Nucleus accumbens (tissue), 56 donors: ENCODE measurements at regions not wholly inside any gene's neighbourhood (a gene's known extent, or its start where the extent isn't known, plus 50 kb on each side); places are given as distances from the start of the nearest gene placed in this dataset.
"Not testable (repeated sequence)": the region's sequence is repeated elsewhere in the genome, so short reads cannot be mapped to it uniquely, and the experiment has no call there.

Experiments used
- DNase-seq, 56 donors: peaks; one replicate each; lab custom pipeline; 2025; lab: John Stamatoyannopoulos, UW

DNA sequence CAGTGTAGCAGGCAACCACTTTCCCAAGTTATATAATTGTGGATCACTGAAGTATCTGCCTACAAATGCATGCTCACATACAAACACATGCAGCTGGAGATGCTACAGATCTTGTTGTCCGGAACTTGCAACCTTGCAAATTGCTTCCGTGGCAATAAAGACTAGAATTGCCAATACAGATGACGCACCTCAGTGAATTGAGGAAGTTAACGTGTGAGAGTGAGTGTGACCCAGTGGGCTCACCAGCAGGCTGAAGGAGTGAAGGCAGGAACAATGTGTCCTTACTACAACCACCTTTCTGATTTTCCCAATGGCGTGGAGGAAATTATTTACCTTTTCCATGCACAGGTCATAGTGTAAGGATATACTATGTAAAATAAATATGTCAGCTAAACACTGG is 89.4 kb upstream of the GRIP1 start:
- no peak for DNase-seq

DNA sequence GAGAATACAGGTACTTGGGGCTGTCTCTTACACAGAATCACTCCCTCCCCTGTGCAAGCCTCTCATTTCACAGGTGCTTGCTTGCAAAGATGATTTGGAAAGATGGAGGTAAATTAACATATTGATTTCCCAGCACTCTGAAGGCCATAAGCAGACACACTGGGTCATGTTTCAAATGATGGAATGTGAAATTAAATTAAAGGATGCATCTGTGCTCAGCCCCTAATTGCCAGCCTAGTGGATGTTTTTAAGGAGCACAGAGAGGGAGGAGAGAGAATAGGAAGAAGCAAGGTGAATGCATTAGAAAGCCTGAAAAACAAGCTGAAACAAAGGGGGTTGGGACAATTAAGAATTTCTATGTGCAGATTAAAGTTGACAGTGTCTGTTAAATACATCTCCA is 96.1 kb upstream of the GRIP1 start:
- DNase-seq = no peak

DNA sequence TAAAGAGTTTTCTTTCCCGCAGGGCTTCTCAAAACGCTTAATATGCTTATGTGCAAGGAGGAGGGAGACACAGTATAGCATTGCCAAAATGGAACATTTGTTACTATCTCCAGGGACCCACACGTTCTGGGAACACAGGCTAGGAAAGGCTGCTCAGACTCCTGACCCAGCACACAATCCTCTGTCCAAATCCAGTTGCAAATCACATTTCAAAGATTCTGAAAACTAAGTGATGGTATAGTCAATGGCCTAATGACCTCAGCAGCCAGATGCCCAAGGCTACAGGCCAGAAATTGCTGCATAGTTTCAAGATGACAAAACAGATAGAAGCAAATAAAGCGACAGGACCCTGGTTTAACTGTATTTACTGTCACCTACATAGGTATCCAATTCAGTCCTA is 97.0 kb upstream of the GRIP1 start:
- DNase-seq = no peak

DNA sequence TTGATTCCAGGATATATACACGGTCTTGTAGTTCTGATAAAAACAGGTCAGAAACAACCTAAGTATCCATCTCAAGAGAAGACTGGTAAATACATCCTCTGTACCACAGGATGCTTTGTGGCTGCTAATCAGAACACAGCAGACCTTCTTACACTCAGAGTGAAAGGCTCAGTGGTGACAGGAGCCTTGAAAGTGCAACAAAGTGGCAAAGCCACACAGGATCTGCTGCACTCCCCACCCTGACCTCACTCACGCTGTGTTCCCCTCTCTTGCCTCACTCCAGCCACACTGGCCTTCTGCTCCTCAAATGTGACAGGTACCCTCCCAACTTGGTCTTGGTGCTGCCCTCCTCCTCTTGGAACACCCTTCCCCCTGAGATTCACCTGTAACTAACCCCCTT is 98.1 kb upstream of the GRIP1 start:
- DNase-seq = no peak

DNA sequence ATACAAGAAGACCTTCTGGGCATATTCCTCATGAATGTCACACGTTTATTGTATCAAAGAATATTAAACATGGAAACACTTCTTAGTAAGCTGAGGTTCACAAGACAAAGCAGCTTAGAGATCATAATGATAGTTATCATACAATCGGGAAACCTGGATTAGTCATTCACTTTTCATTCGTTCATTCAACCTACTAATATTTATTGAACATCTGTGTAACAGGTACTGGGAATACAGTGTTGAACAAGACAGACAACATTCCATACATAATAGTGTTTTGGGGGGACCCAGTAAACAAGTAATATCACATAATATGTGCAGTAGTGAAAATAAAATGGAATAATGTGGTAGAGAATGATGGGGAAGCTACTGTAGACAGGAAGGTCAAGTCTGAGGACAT is 100.6 kb upstream of the GRIP1 start:
- DNase-seq = no peak

DNA sequence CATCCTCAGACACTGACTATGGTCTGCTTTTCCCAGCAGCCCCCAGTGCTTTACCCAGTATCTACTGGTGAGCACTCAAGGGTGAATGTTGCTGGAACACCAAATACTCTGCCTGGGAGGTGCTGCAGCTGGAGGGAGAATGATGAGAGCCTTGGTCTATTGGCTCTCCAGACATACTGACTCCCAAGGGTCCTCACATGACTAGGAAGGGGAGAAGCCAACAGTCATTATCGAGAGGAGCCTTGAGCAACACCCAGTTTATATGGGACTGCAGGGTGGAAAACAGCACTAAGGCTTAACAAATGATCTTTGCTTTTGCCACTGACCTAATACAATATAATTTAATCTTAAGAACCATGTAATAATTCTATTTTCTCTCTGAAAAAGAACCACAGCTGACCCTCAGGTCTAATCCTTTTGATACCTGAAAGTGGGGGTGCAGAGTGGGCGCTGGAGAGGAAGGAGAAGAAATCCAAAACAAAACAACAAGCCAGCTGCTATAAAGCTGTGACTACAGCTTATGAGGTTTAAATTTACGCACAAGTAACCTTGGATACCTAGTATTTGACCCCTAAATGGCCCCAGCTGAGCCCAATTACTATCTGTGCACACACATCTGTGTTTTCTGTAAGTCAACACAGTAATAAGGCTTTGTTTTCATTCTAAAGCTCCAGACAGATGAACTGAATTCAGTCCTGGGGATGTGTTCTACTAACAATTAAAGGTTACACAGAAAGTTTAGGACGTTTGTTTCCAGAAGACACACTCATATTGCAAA is 107.8 kb upstream of the GRIP1 start:
- DNase-seq = no peak

DNA sequence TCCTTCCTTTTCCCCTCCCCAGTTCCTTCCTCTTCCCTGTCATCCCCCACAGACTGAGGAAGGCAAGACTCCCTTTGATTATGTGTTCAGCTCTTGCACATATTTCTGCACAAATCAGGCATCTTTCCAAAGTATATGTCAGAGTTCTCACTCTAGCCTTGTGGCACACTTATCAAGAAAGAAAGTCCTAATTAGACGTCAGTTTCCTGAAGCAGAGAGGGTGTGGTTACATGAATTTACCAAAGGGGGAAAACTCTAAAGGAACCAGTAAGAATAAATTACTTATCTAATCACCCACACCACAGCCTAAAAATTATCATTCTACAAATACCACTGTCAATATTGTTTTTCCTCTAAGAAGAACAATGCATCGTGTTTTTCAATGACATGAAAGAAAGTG is 120.7 kb upstream of the GRIP1 start:
- no peak for DNase-seq

DNA sequence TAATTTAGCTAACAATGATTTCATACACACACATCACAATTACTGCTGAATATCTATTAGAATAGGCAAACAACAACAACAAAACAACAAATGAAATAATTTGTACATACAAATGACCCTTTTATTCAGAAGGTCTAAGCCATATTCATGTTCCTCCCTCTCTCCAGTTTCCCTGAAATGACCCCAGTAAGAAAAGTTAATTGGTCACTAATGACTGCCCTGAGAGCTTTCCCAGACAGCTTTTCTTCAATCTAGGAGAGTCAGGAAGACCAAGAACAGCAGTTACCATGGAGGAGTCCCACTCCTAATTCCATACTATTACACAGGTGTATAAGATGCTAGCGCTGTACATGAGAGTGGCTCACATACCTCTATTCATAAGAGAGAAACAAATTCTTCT is 121.2 kb upstream of the GRIP1 start:
- no peak for DNase-seq

DNA sequence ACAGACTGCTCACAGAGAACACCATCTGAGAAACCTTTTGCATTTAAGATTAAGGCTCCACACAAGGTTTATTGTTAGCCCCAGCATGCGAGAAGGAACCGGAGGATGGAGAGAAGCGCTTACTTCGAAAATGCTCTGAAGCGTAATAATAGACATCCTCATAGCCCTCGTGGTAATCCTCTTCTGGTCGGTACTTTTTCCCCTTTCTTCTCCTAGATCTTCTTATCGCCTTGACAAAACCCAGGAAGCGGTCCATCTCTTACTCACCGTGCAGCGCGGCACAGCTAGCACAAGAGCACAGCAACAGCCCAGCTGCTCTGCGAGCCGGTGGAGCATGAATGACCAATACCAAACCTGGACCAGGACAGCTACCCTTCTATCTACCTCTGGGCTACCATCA is 125.1 kb upstream of the GRIP1 start:
- DNase-seq = peak in 3 of 56 donors; percentile 0 to 4 (median 1)

DNA sequence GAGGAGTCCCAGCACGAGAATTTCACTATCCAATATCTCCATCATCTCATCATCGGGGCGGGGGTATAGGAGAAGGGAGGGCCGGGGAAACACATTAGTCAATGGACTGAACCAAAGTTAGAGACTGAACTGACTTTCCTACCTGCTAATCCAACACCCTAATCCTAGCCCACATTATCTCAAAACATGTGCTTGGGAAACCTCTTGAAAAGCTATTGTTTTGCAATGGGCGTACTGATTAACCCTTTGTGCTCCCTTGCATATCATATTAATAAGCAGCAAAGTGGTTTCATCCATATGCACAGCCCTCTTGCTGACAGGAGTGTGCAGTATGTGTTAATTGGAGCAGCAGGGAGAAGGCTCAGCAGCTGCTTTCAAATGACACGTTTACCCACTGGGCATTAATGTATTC is 125.7 kb upstream of the GRIP1 start:
- no peak for DNase-seq

DNA sequence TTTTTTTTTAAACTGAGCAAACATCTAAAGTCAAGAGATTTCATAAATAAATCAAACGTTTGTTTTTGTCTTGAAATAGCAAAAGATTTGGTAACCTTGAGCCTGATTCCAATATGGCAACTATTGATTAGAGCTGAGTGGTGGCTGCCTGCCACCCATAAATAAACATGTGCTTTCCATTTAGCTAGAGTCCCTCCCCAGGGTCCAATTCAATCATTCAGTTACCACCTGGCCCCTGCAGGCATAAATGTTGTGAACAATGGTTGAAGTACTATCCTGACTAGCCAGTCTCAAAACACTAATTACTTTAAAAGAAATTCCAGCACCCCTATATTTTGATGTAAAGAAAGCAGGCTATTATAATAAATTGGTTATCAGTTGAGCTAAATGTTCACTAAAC is 129.7 kb upstream of the GRIP1 start:
- no peak for DNase-seq

DNA sequence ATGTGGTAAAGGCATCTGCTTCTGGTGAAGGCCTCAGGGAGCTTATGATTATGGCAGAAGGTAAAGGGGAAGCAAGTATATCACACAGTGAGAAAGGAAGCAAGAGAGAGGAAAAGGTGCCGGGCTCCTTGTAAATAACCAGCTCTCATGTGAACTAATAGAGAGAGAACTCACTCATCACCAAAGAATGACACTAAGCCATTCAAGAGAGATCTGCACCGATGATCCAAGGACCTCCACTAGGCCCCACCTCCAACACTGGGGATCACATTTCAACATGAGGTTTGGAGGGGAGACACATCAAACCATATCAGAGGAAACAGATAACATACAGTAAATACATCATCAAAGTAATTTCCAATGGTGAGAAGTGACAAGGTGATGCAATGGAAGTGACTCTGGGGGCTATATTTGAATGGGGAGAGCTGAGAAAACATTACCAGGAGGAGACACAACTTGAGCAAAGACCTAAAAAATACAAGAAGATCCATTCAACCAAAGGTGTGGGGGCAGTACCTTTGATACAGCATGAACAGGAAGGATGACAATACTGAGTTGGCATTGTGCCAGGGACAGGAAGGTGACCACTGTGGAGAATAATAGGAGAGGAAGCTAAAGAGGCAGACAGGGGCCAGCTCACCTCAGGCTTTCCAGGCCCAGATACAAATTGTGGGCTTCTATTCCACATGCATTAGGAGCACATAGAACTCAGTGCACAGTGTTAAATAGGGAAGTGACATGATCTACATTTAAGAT is 134.4 kb upstream of the GRIP1 start:
- DNase-seq = no peak

DNA sequence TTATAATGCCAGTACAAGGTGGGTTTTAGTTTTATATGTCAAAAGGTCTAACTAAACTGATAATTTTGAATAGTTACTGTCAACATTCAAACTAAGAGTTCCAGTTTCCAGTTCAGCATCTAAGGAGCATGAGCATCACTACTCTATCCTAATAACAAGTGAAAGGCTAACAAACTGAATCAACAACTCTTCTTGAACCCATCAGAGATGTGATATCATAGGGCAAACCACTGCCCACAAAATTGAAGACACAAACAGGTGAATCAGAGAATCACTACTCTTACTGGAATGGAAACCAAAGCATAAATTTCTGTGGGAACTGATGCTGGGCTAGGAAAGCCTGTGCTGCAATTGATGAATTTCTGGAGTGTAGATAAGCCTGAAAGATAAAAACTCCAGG is 140.7 kb upstream of the GRIP1 start:
- DNase-seq = no peak

DNA sequence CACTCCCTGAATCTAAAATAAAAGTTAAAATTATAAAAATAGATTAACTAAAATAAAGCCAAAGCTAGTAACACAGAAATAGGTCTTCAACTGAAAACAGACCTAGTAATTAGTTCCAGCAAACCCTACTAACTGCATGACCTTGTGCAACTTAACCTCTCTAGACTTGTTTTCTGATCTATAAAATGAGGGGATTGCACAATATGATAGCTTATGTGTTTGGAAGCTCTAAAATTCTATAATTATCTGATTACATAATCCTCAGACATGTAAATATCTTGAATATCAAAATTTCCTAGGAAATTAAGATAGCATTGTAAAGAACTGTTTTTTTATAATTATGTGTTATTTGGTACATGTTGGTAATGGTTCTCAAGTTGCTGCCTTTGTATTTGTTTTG is 144.1 kb upstream of the GRIP1 start:
- DNase-seq = no peak

DNA sequence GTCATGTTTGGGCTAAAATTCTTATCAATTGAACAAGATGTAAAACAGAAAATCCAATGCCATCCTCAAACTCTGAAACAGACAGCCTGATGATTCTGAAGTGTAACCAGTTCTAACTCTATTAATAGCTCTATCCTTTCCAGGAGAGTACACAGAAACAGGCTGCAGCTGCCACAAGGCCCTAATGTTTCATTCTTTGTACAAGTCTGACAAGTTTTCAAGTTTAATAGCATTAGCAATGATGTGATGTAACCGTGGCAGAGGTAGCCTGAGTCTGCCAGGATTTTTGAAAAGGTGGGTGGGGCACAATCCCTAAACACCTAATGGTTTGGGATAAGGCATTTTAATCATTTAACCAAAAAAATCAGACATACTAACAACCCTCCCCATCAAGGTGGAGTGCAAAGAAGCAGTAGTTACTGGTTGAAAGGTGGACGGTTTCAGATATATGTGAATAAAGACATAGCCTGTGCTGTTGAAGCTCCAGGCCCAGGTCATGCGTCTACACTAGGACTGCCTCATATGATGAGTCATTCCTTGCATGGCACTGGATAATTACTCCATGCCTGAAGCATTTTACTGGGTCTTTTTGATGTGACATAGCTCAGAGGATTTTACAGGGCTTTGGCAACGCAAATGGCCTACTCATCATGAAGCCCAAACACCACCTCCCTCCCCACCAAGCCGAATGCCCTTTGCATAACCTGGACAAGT is 145.1 kb upstream of the GRIP1 start:
- DNase-seq = peak in 5 of 56 donors; percentile 0 to 20 (median 7)

DNA sequence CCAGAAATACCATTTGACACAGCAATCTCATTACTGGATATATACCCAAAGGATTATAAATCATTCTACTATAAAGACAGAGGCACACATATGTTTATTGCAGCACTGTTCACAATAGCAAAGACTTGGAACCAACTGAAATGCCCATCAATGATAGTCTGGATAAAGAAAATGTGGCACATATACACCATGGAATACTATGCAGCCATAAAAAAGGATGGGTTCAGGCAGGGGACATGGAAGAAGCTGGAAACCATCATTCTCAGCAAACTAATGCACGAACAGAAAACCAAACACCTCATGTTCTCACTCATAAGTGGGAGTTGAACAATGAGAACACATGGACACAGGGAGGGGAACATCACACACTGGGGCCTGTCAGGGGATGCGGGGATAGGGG is 147.0 kb upstream of the GRIP1 start:
- DNase-seq = not testable (repeated sequence)

DNA sequence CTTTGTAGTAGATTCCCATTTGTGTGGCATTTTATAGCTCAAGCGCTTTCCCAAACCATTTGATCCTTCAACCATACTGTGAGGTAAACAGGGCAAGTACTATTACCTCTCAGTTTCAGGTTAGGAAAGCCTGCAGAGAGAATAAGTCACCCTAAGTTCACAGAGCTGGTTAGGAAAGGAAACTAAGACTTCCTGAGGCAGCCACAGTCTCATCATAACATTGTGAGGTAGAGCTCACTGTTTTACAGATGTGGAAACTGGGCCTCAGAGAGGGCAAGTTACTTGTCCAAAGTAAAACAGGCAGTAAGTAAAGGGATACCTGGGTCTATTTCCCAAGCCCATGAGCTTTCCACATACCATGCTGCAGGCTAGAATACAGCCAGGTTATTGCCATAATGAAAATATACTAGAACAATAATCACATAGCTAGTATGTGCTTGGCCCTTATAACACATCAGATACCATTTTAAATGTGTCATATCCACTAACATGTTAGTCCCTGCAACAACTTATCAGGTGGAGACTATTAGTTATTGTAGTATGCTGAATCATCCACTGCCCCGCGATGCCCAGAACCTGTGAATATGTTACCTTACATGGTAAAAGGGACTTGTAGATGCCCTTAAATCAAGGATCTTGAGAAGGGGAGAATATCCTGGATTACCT is 150.9 kb upstream of the GRIP1 start:
- no peak for DNase-seq

DNA sequence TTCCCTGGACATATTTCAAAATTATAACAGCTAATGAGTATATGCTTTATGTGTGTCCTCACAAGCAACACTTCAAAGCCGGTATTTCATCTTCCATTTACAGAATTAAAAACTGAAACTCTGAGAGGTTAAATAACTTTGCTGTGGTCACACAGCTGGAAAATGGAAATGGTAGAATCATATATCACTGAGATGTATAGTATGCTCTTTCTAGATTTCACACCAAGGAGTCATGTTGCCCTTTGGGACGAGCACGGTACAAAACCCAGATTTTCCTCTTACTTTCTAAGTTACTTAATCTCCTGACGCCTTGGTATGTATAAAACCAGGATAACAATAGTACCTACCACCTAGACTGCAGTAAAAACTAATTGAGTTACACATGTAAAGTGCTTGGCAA is 152.6 kb upstream of the GRIP1 start:
- DNase-seq = no peak

DNA sequence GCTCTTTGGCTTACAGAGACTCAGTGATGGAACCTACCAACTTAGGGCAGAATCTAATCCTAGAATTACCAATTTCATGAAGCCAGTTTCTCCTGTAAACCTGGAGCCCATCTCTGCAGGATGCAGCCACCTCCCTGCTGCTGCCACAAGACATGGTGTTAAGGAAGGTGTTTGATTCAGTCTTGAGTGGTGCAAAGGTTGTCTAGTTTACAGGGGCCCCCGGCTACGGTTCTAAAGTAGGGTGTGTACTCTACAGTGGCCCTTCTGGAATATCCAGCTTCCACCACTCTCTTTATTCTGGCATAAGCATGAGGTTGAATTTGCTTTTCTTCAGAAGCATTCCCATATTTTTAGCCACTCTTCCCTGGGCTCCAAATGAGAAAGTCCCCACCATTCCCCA is 154.1 kb upstream of the GRIP1 start:
- DNase-seq = no peak

DNA sequence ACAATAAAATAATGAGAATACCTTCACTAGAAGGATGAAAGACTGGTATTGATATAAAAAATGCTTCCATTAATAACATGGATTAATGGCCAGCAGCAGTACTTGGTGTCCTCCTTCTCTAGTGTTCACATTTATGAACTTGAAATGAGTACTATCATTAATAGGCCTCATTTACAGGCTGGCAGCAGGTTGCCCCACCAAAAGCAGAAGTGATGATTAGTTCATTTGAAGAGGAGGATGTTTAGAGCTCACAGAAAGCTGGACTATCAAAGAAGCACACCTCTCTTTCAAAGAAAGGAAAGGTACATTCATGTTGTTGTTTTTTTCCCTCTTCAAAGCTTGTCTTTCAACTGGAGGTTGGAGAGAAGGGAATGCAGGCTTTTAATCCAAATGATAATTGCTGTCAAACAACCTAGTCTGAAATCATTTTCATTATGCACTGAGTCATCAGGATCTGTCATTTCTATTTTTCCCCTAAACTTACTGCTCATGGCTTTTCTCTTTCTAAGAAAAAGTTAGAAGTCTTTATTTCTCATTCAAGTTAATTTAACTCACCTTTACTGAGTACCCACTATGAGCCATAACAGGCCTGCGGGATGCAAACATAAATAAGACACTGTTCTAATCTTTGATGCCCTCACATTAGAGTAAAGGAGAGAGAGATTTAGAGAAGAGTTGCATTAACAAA is 157.9 kb upstream of the GRIP1 start:
- no peak for DNase-seq

DNA sequence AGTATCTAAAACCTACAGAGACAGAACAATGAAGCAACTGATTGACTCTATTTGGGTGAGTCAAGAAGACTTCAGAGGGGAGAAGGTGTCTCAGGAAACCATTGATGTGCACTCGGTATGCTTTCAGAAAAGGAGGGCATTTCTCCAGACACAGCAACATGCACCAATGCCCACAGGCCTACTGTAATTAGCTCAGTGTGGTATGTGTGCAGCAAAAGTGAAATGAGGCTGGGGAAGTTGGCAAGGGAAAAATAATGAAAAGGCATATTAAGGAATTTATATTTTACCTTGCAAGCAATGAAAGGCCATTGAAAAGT is 158.4 kb upstream of the GRIP1 start:
- DNase-seq = no peak
